ENCODE measurements at regions not wholly inside any gene's neighbourhood (a gene's known extent, or its start where the extent isn't known, plus 50 kb on each side); places are given as distances from the start of the nearest gene placed in this dataset.
"Not testable (repeated sequence)": the region's sequence is repeated elsewhere in the genome, so short reads cannot be mapped to it uniquely, and the experiment has no call there.

GRCh38 chr18:15164446-15164845 lies 416.5 kb downstream of the ANKRD30B start:
- H3K9me3 Mint-ChIP-seq; H3K36me3 Mint-ChIP-seq (ENCODE audit: low read depth); H3K4me1 Mint-ChIP-seq (ENCODE audit: low read depth); H3K27ac Mint-ChIP-seq; H3K4me3 Mint-ChIP-seq; DNase-seq: not testable (repeated sequence)
- H3K27me3 Mint-ChIP-seq = peaks cover 15% of the 10 kb centered on the region

GRCh38 chr18:15165048-15165447 lies 417.1 kb downstream of the ANKRD30B start:
- Mint-ChIP-seq H3K4me3 (no peak overlapping the region), H3K27me3 (peaks cover 15% of the 10 kb centered on the region), H3K4me1 (ENCODE audit: low read depth) (no peaks in the 10 kb centered on the region), H3K36me3 (ENCODE audit: low read depth) (no peaks in the 10 kb centered on the region), H3K27ac (no peak overlapping the region), H3K9me3 (peaks cover 1% of the 10 kb centered on the region)
- DNase-seq = no peak

- not testable (repeated sequence) for H3K36me3 Mint-ChIP-seq (ENCODE audit: low read depth); H3K4me3 Mint-ChIP-seq; H3K27ac Mint-ChIP-seq; H3K9me3 Mint-ChIP-seq; DNase-seq; H3K4me1 Mint-ChIP-seq (ENCODE audit: low read depth)
- H3K27me3 Mint-ChIP-seq = peaks cover 18% of the 10 kb centered on the region
These were observed 445.1 kb downstream of the ANKRD30B start for GRCh38 chr18:15193028-15193427.

- not testable (repeated sequence) for H3K36me3 Mint-ChIP-seq (ENCODE audit: low read depth); DNase-seq; H3K4me3 Mint-ChIP-seq; H3K4me1 Mint-ChIP-seq (ENCODE audit: low read depth); H3K27ac Mint-ChIP-seq; H3K9me3 Mint-ChIP-seq
- H3K27me3 Mint-ChIP-seq = peaks cover 26% of the 10 kb centered on the region
These were observed 445.8 kb downstream of the ANKRD30B start for GRCh38 chr18:15193813-15194212.

GRCh38 chr18:15197338-15198115 lies 449.6 kb downstream of the ANKRD30B start:
- not testable (repeated sequence) for DNase-seq; H3K9me3 Mint-ChIP-seq; H3K36me3 Mint-ChIP-seq (ENCODE audit: low read depth); H3K27ac Mint-ChIP-seq; H3K4me1 Mint-ChIP-seq (ENCODE audit: low read depth)
- H3K4me3 Mint-ChIP-seq = peak overlapping the region; percentile 35
- peaks cover 44% of the 10 kb centered on the region for H3K27me3 Mint-ChIP-seq

GRCh38 chr18:15198116-15198389 lies 450.1 kb downstream of the ANKRD30B start:
- Mint-ChIP-seq H3K27ac (no peak overlapping the region), H3K9me3 (peaks cover 3% of the 10 kb centered on the region), H3K4me1 (ENCODE audit: low read depth) (no peaks in the 10 kb centered on the region), H3K27me3 (peaks cover 44% of the 10 kb centered on the region), H3K36me3 (ENCODE audit: low read depth) (no peaks in the 10 kb centered on the region), H3K4me3 (peak overlapping the region; percentile 35)
- no peak for DNase-seq
